Brain microvascular endothelial cell (primary cell): ENCODE measurements at regions not wholly inside any gene's neighbourhood (a gene's known extent, or its start where the extent isn't known, plus 50 kb on each side); places are given as distances from the start of the nearest gene placed in this dataset.

Source experiments
- DNase-seq: peaks from one replicate; pipeline ENCODE4 v3.0.0-alpha.2; 2020
- H3K27ac ChIP-seq: fragments of 250-450 bp; sonication (Bioruptor Pico); 2 replicates; pipeline ENCODE4 v1.5.1; 2020; ENCODE audit warnings: mild to moderate bottlenecking, moderate library complexity
- H3K27me3 ChIP-seq: fragments of 250-450 bp; sonication (Bioruptor Pico); replicated peaks from 2 replicates; pipeline ENCODE4 v1.5.1; 2020; ENCODE audit warnings: mild to moderate bottlenecking
- H3K36me3 ChIP-seq: fragments of 250-450 bp; sonication (Bioruptor Pico); replicated peaks from 2 replicates; pipeline ENCODE4 v1.5.1; 2020; ENCODE audit warnings: mild to moderate bottlenecking
- H3K4me3 ChIP-seq: 2 replicates; pipeline ENCODE4 v1.5.1; 2011; ENCODE audit warnings: low read depth, mild to moderate bottlenecking, control low read depth, low read length, moderate library complexity
- CTCF ChIP-seq: IDR thresholded peaks from 2 replicates; pipeline ENCODE4 v1.5.1; 2011; ENCODE audit warnings: low read depth, mild to moderate bottlenecking, moderate library complexity, low read length, control low read depth, inconsistent platforms; ENCODE audit errors: missing control alignments
- in situ Hi-C: cut with HindIII; loops from 2 replicates; pipeline ENCODE4 v1.10.0; 2017; ENCODE audit warnings: low sequenced_read_pairs, low pct_ligation_motif_present

GRCh38 chr5:67375606-67376005 is 179.0 kb upstream of the CD180 start:
- no peaks in the 10 kb centered on the region for H3K27me3 ChIP-seq
- no peak for DNase-seq
- in situ Hi-C loops, result no loop called here
- TF ChIP-seq CTCF, result peak; percentile 38
- H3K4me3 ChIP-seq, result no peak overlapping the region
- no peak overlapping the region for H3K27ac ChIP-seq
- H3K36me3 ChIP-seq, result no peaks in the 10 kb centered on the region

GRCh38 chr5:67374378-67374777 is 177.8 kb upstream of the CD180 start:
- TF ChIP-seq CTCF, result no peak
- Histone ChIP-seq H3K36me3 (no peaks in the 10 kb centered on the region), H3K4me3 (no peak overlapping the region), H3K27ac (no peak overlapping the region), H3K27me3 (no peaks in the 10 kb centered on the region)
- DNase-seq, result no peak
- in situ Hi-C loops, result no loop called here

- DNase-seq, result no peak
- no peak overlapping the region for H3K27ac ChIP-seq
- no peak overlapping the region for H3K4me3 ChIP-seq
- no peaks in the 10 kb centered on the region for H3K27me3 ChIP-seq
- no peaks in the 10 kb centered on the region for H3K36me3 ChIP-seq
- in situ Hi-C loops, result no loop called here
- no peak for TF ChIP-seq CTCF
Measured at GRCh38 chr5:67373518-67373917, 176.9 kb upstream of the CD180 start.

- Histone ChIP-seq H3K27ac (no peak overlapping the region), H3K27me3 (no peaks in the 10 kb centered on the region), H3K36me3 (no peaks in the 10 kb centered on the region), H3K4me3 (no peak overlapping the region)
- DNase-seq, result no peak
- in situ Hi-C loops, result no loop called here
- no peak for TF ChIP-seq CTCF
Measured at GRCh38 chr5:67372887-67373286, 176.3 kb upstream of the CD180 start.

GRCh38 chr5:67371924-67372323 is 175.3 kb upstream of the CD180 start:
- Histone ChIP-seq H3K36me3 (no peaks in the 10 kb centered on the region), H3K27ac (no peak overlapping the region), H3K4me3 (no peak overlapping the region), H3K27me3 (no peaks in the 10 kb centered on the region)
- no peak for TF ChIP-seq CTCF
- no peak for DNase-seq
- in situ Hi-C loops, result no loop called here

- in situ Hi-C loops, result no loop called here
- Histone ChIP-seq H3K27ac (no peak overlapping the region), H3K36me3 (no peaks in the 10 kb centered on the region), H3K27me3 (no peaks in the 10 kb centered on the region), H3K4me3 (no peak overlapping the region)
- TF ChIP-seq CTCF, result no peak
- DNase-seq, result no peak
Measured at GRCh38 chr5:67366691-67367395, 170.2 kb upstream of the CD180 start.
